ENCODE measurements at regions not wholly inside any gene's neighbourhood (a gene's known extent, or its start where the extent isn't known, plus 50 kb on each side); places are given as distances from the start of the nearest gene placed in this dataset.
A peak's percentile ranks its signal among the peaks of the same experiment; 100 is the strongest.

DNA sequence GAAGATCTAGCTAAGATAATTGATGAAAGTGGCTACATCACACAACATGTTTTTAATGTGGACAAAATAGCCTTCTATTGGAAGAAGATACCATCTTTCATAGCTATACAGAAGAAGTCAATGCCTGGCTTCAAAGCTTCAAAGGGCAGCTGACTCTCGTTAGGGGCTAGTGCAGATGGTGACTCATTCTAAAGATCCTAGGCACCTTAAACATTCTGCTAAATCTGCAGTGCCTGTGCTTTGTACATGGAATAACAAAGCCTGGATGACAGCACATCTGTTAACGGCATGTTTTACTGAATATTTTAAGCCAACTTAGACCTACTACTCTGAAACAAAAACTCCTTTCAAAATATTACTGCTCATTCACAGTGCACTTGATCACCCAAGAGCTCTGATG is 65.6 kb upstream of the USP24 start:
- no peak overlapping the region for H3K27ac Mint-ChIP-seq (ENCODE audit: unreplicated experiment)

DNA sequence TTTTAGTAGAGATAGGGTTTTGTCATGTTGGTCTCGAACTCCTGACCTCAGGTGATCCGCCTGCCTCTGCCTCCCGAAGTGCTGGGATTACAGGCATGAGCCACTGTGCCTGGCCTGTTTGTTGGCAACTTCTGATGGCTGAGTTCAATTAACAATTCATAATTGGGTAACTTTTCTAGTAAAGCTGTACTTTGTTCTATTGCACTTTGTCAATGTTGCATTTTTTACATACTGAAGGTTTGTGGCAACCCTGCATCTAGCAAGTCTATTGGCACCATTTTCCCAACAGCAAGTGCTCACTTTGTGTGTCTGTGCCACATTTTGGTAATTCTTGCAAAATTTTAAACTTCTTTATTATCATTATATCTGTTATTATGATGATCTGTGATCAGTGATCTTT is 64.5 kb upstream of the USP24 start:
- Mint-ChIP-seq H3K9me3 (ENCODE audit: low read depth) (no peaks in the 10 kb centered on the region), H3K4me1 (ENCODE audit: low read depth) (peaks cover 31% of the 10 kb centered on the region), H3K27ac (ENCODE audit: unreplicated experiment) (no peak overlapping the region), H3K4me3 (ENCODE audit: unreplicated experiment) (no peak overlapping the region), H3K36me3 (ENCODE audit: low read depth) (no peaks in the 10 kb centered on the region), H3K27me3 (ENCODE audit: low read depth) (peaks cover 3% of the 10 kb centered on the region)
- DNase-seq (ENCODE audit: low spot score): no peak
- TF ChIP-seq, protein P1, sequence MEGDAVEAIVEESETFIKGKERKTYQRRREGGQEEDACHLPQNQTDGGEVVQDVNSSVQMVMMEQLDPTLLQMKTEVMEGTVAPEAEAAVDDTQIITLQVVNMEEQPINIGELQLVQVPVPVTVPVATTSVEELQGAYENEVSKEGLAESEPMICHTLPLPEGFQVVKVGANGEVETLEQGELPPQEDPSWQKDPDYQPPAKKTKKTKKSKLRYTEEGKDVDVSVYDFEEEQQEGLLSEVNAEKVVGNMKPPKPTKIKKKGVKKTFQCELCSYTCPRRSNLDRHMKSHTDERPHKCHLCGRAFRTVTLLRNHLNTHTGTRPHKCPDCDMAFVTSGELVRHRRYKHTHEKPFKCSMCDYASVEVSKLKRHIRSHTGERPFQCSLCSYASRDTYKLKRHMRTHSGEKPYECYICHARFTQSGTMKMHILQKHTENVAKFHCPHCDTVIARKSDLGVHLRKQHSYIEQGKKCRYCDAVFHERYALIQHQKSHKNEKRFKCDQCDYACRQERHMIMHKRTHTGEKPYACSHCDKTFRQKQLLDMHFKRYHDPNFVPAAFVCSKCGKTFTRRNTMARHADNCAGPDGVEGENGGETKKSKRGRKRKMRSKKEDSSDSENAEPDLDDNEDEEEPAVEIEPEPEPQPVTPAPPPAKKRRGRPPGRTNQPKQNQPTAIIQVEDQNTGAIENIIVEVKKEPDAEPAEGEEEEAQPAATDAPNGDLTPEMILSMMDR (IDR thresholded peaks at IDR 0.05): no peak

More for the DNA sequence above, 65.6 kb upstream of the USP24 start:
- Mint-ChIP-seq H3K4me1 (ENCODE audit: low read depth) (peaks cover 22% of the 10 kb centered on the region), H3K4me3 (ENCODE audit: unreplicated experiment) (no peak overlapping the region), H3K36me3 (ENCODE audit: low read depth) (no peaks in the 10 kb centered on the region), H3K9me3 (ENCODE audit: low read depth) (no peaks in the 10 kb centered on the region), H3K27me3 (ENCODE audit: low read depth) (peaks cover 5% of the 10 kb centered on the region)
- TF ChIP-seq, protein P1 (IDR thresholded peaks at IDR 0.05): no peak
- no peak for DNase-seq (ENCODE audit: low spot score)

DNA sequence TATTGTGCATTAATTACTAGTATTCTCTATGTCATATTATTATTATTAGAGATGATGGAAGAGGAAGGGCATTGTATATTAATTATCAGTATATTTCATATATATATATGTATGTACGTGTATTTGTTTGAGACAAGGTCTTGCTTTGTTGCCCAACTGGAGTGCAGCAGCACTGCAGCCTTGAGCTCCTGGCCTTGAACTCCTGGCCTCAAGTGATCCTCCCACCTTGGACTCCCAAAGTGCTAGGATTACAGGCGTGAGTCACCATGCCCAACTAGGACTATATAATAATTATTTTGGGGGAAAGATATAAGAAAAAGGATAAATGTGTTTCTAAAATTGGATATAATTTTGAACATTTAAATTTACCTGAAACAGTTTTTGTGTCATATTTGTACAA is 63.2 kb upstream of the USP24 start:
- no peaks in the 10 kb centered on the region for H3K36me3 Mint-ChIP-seq (ENCODE audit: low read depth)
- no peak for DNase-seq (ENCODE audit: low spot score)
- H3K4me3 Mint-ChIP-seq (ENCODE audit: unreplicated experiment): no peak overlapping the region
- TF ChIP-seq, protein P1 (IDR thresholded peaks at IDR 0.05): no peak
- H3K27ac Mint-ChIP-seq (ENCODE audit: unreplicated experiment): no peak overlapping the region
- no peaks in the 10 kb centered on the region for H3K9me3 Mint-ChIP-seq (ENCODE audit: low read depth)
- H3K4me1 Mint-ChIP-seq (ENCODE audit: low read depth): peaks cover 40% of the 10 kb centered on the region
- peaks cover 3% of the 10 kb centered on the region for H3K27me3 Mint-ChIP-seq (ENCODE audit: low read depth)

DNA sequence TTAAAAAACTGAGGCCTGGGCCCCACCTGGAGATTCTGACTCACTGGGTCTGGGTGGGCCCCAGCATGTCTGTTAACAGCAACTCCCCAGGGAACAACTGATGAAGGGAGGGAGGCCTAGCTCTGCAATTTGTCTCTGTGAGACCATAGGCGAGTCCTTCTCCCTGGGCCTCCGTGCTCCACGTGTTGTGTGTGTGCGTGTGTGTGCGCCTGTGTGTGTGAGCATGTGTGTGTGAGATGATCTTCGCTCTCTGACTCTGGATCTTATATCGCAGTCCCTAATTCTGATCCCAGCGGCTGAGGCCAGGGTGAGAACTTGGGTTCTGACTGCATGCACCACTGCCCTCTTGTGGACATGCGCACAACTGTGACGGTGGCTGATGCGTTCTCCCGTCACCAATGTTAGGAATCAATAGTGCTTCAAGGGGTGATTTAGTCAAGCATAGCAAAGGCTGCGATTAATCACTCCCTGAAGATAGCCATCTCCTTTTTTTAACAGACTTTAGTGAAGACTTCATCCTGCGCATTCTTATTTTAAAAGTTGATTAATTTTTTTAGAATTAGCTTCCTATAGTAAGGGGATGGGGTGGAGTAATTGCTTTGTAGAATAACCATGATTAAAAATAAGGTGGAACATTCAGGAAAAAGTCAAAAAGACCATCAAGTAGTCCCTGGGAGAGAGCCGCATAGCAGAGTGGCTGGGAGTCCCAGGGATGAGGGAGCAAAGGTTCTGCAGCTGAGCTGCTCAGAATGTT is 62.4 kb upstream of the USP24 start:
- Mint-ChIP-seq H3K27me3 (ENCODE audit: low read depth) (peaks cover under 1% of the 10 kb centered on the region), H3K9me3 (ENCODE audit: low read depth) (no peaks in the 10 kb centered on the region), H3K4me3 (ENCODE audit: unreplicated experiment) (no peak overlapping the region), H3K36me3 (ENCODE audit: low read depth) (no peaks in the 10 kb centered on the region), H3K4me1 (ENCODE audit: low read depth) (peaks cover 40% of the 10 kb centered on the region), H3K27ac (ENCODE audit: unreplicated experiment) (peak overlapping the region; percentile 53)
- no peak for DNase-seq (ENCODE audit: low spot score)
- TF ChIP-seq, protein P1 (IDR thresholded peaks at IDR 0.05): peak; percentile 88

DNA sequence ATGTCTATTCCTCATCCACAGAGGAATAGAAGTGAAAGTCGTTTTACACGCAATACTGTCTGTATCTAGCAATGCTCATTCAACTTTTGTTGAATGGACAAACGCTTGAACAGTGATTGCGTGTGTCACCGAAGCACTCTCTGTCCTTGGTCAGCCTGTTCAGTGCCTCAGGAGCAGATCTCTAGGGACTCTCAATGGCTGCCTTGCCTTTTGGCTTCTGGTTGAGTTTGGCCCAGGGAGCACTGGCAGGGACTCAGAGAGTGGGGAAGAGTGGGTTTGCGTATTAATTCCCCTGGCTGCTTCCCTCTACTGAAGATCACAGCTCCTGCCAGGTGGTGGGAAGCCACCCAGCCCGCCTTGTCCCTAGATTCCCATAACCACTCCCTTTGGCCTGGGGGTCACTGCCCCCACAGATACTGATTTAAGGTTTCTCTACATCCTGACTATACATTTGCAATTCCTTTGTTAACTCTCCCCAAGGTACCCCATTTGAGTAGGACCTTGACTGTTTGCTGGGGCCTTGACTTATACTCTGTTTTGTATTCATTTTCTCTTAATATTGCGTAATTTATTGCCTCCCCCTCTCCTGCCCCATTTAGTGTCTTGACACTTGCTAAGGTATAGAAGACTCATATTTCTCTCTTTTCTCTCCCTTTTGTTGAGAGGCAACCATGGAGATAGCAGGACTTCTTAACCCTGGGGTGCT is 61.7 kb upstream of the USP24 start:
- H3K36me3 Mint-ChIP-seq (ENCODE audit: low read depth): no peaks in the 10 kb centered on the region
- no peak overlapping the region for H3K4me3 Mint-ChIP-seq (ENCODE audit: unreplicated experiment)
- peak overlapping the region; percentile 53 for H3K27ac Mint-ChIP-seq (ENCODE audit: unreplicated experiment)
- no peak for DNase-seq (ENCODE audit: low spot score)
- peaks cover 40% of the 10 kb centered on the region for H3K4me1 Mint-ChIP-seq (ENCODE audit: low read depth)
- H3K27me3 Mint-ChIP-seq (ENCODE audit: low read depth): no peaks in the 10 kb centered on the region
- TF ChIP-seq, protein P1 (IDR thresholded peaks at IDR 0.05): no peak
- no peaks in the 10 kb centered on the region for H3K9me3 Mint-ChIP-seq (ENCODE audit: low read depth)

Measured in chondrocyte (in vitro differentiated cells).